Neural cell (in vitro differentiated cells): ENCODE measurements at regions not wholly inside any gene's neighbourhood (a gene's known extent, or its start where the extent isn't known, plus 50 kb on each side); places are given as distances from the start of the nearest gene placed in this dataset.

Experiments used
- H2AFZ ChIP-seq: fragments of 200-600, 300-800 bp; sonication (generic), shearing (Covaris generic); 2 replicates; pipeline ENCODE4 v1.6.0; 2014; ENCODE audit warnings: low read depth, mild to moderate bottlenecking, antibody characterized with exemption, low read length, moderate library complexity
- H3F3A ChIP-seq: fragments of 200-600 bp; shearing (Covaris generic); 2 replicates; pipeline ENCODE4 v1.6.1; 2016; ENCODE audit warnings: mild to moderate bottlenecking, moderate library complexity, mixed read lengths, antibody characterized with exemption, low read length; ENCODE audit not compliant: insufficient read depth, poor library complexity, severe bottlenecking
- H3K27ac ChIP-seq: fragments of 200-600, 300-800 bp; sonication (generic), shearing (Covaris generic); 2 replicates; pipeline ENCODE4 v1.5.1; 2014; ENCODE audit warnings: mild to moderate bottlenecking, low read length, moderate library complexity
- H3K27me3 ChIP-seq: fragments of 300-800, 200-600 bp; sonication (generic), shearing (Covaris generic); 2 replicates; pipeline ENCODE4 v1.6.0; 2014; ENCODE audit warnings: mild to moderate bottlenecking, low read depth, low read length, moderate library complexity; ENCODE audit not compliant: insufficient read depth
- H3K36me3 ChIP-seq: fragments of 300-800, 200-600 bp; sonication (generic), shearing (Covaris generic); 2 replicates; pipeline ENCODE4 v1.5.1; 2014; ENCODE audit warnings: mild to moderate bottlenecking, antibody characterized with exemption, low read length, moderate library complexity; ENCODE audit not compliant: insufficient read depth
- H3K4me2 ChIP-seq: fragments of 300-800, 200-600 bp; sonication (generic), shearing (Covaris generic); 2 replicates; pipeline ENCODE4 v1.6.0; 2014; ENCODE audit warnings: mild to moderate bottlenecking, low read length
- H3K4me3 ChIP-seq: fragments of 300-800, 200-600 bp; sonication (generic), shearing (Covaris generic); 2 replicates; pipeline ENCODE4 v1.5.1; 2014; ENCODE audit warnings: mild to moderate bottlenecking, low read length, moderate library complexity
- H3K79me2 ChIP-seq: fragments of 200-600 bp; shearing (Covaris generic); replicated peaks from 2 replicates; pipeline ENCODE4 v1.6.0; 2014; ENCODE audit warnings: mild to moderate bottlenecking, low read length, moderate library complexity; ENCODE audit not compliant: insufficient read depth
- H3K9ac ChIP-seq: fragments of 300-800, 200-600 bp; sonication (generic), shearing (Covaris generic); 2 replicates; pipeline ENCODE4 v1.6.1; 2016; ENCODE audit warnings: mild to moderate bottlenecking, low read length, mixed read lengths
- H3K9me2 ChIP-seq: fragments of 200-600 bp; shearing (Covaris generic); 2 replicates; pipeline ENCODE4 v1.6.1; 2016; ENCODE audit warnings: mild to moderate bottlenecking, low read length, mixed read lengths; ENCODE audit not compliant: insufficient read depth
- H3K9me3 ChIP-seq: fragments of 200-600, 300-800 bp; sonication (generic), shearing (Covaris generic); 2 replicates; pipeline ENCODE4 v1.6.1; 2016; ENCODE audit warnings: mild to moderate bottlenecking, mixed run types, low read length, moderate library complexity, mixed read lengths
- H4K20me1 ChIP-seq: fragments of 200-600 bp; shearing (Covaris generic); 2 replicates; pipeline ENCODE4 v1.6.1; 2016; ENCODE audit warnings: mild to moderate bottlenecking, mixed run types; ENCODE audit not compliant: insufficient read depth
- CTCF ChIP-seq: fragments of 450-650 bp; IDR thresholded peaks from 2 replicates; pipeline ENCODE4 v1.5.1; 2014; ENCODE audit warnings: antibody characterized with exemption, mild to moderate bottlenecking, moderate library complexity; ENCODE audit not compliant: poor library complexity, severe bottlenecking
- EP300 ChIP-seq: fragments of 450-650 bp; conservative IDR thresholded peaks from 2 replicates; pipeline ENCODE4 v1.6.1; 2014; ENCODE audit warnings: antibody characterized with exemption, mild to moderate bottlenecking, moderate library complexity; ENCODE audit not compliant: poor library complexity, severe bottlenecking
- EZH2 ChIP-seq: fragments of 200-600, 300-800 bp; shearing (Covaris generic), sonication (generic); IDR thresholded peaks from 2 replicates; pipeline ENCODE4 v1.6.1; 2014; ENCODE audit warnings: antibody characterized with exemption, low read length, borderline replicate concordance, mild to moderate bottlenecking; ENCODE audit not compliant: insufficient read depth, poor library complexity, severe bottlenecking
- MXI1 ChIP-seq: fragments of 450-650 bp; conservative IDR thresholded peaks from 2 replicates; pipeline ENCODE4 v1.6.1; 2014; ENCODE audit warnings: antibody characterized with exemption, mild to moderate bottlenecking; ENCODE audit not compliant: poor library complexity, severe bottlenecking
- POLR2AphosphoS5 ChIP-seq: IDR thresholded peaks from 2 replicates; pipeline ENCODE4 v1.6.1; 2012
- RAD21 ChIP-seq: fragments of 450-650 bp; conservative IDR thresholded peaks from 2 replicates; pipeline ENCODE4 v1.6.1; 2014; ENCODE audit warnings: antibody characterized with exemption, mild to moderate bottlenecking, moderate library complexity
- REST ChIP-seq: IDR thresholded peaks from 2 replicates; pipeline ENCODE4 v1.6.1; 2012; ENCODE audit warnings: borderline replicate concordance
- SMC3 ChIP-seq: fragments of 450-650 bp; conservative IDR thresholded peaks from 2 replicates; pipeline ENCODE4 v1.6.1; 2014; ENCODE audit warnings: antibody characterized with exemption, mild to moderate bottlenecking, moderate library complexity; ENCODE audit not compliant: poor library complexity
- TAF1 ChIP-seq: IDR thresholded peaks from 2 replicates; pipeline ENCODE4 v1.6.1; 2012; ENCODE audit warnings: low read depth

- Histone ChIP-seq H3K27me3 (no peaks in the 10 kb centered on the region), H3K36me3 (no peaks in the 10 kb centered on the region), H3K27ac (no peak overlapping the region), H3K9me3 (no peaks in the 10 kb centered on the region), H3K9ac (no peak overlapping the region), H3K79me2 (no peaks in the 10 kb centered on the region), H3K4me2 (no peak overlapping the region), H4K20me1 (no peaks in the 10 kb centered on the region), H3K4me3 (no peak overlapping the region), H3K9me2 (no peaks in the 10 kb centered on the region), H3F3A (no peaks in the 10 kb centered on the region), H2AFZ (no peak overlapping the region)
- TF ChIP-seq POLR2AphosphoS5 = no peak
- no peak for TF ChIP-seq RAD21
- TF ChIP-seq MXI1 = no peak
- no peak for TF ChIP-seq SMC3
Measured at GRCh38 chr3:139098391-139098790, 53.7 kb upstream of the PRR23C start.

GRCh38 chr3:139099968-139100817 is 55.5 kb upstream of the PRR23C start:
- H3K4me3 ChIP-seq = no peak overlapping the region
- H3K4me2 ChIP-seq = no peak overlapping the region
- no peaks in the 10 kb centered on the region for H3F3A ChIP-seq
- H3K27ac ChIP-seq = no peak overlapping the region
- H3K79me2 ChIP-seq = no peaks in the 10 kb centered on the region
- no peaks in the 10 kb centered on the region for H3K9me3 ChIP-seq
- no peaks in the 10 kb centered on the region for H4K20me1 ChIP-seq
- no peak overlapping the region for H2AFZ ChIP-seq
- H3K9me2 ChIP-seq = no peaks in the 10 kb centered on the region
- no peaks in the 10 kb centered on the region for H3K27me3 ChIP-seq
- H3K9ac ChIP-seq = no peak overlapping the region
- TF ChIP-seq CTCF (no peak), POLR2AphosphoS5 (no peak), RAD21 (no peak), REST (no peak), MXI1 (no peak), SMC3 (no peak), TAF1 (no peak), EP300 (no peak), EZH2 (no peak)
- H3K36me3 ChIP-seq = no peaks in the 10 kb centered on the region
